Caki2 (cell line): ENCODE measurements at regions not wholly inside any gene's neighbourhood (a gene's known extent, or its start where the extent isn't known, plus 50 kb on each side); places are given as distances from the start of the nearest gene placed in this dataset.

Experiments
- DNase-seq: peaks from one replicate; pipeline ENCODE4 v3.0.0-alpha.2; 2015; ENCODE audit warnings: low read depth
- in situ Hi-C: cut with HindIII; loops from 2 replicates; pipeline ENCODE4 v1.10.0; 2016; ENCODE audit warnings: low sequenced_read_pairs, low pct_unique_long_range_greater_than_20kb, mixed read lengths

GRCh38 chr10:52615756-52616394 lies 156.7 kb downstream of the MBL2 start:
- in situ Hi-C loops, result no loop called here
- DNase-seq, result no peak

GRCh38 chr10:52616395-52616764 lies 156.2 kb downstream of the MBL2 start:
- in situ Hi-C loops, result no loop called here
- no peak for DNase-seq

GRCh38 chr10:52617346-52617745 lies 155.2 kb downstream of the MBL2 start:
- in situ Hi-C loops, result no loop called here
- DNase-seq, result no peak

GRCh38 chr10:52619052-52619451 lies 153.5 kb downstream of the MBL2 start:
- DNase-seq, result no peak
- in situ Hi-C loops, result no loop called here

- in situ Hi-C loops, result no loop called here
- no peak for DNase-seq
Measured at GRCh38 chr10:52621635-52622079, 150.9 kb downstream of the MBL2 start.

- in situ Hi-C loops, result no loop called here
- no peak for DNase-seq
Measured at GRCh38 chr10:52623761-52624160, 148.8 kb downstream of the MBL2 start.

- in situ Hi-C loops, result no loop called here
- no peak for DNase-seq
Measured at GRCh38 chr10:52627279-52627678, 145.3 kb downstream of the MBL2 start.

- DNase-seq, result no peak
- in situ Hi-C loops, result no loop called here
Measured at GRCh38 chr10:52631146-52631545, 141.4 kb downstream of the MBL2 start.

GRCh38 chr10:52631648-52632047 lies 140.9 kb downstream of the MBL2 start:
- no peak for DNase-seq
- in situ Hi-C loops, result no loop called here

- DNase-seq, result no peak
Measured at GRCh38 chr10:52632591-52632990, 140.0 kb downstream of the MBL2 start.

GRCh38 chr10:52633266-52633665 lies 139.3 kb downstream of the MBL2 start:
- in situ Hi-C loops, result no loop called here

More at GRCh38 chr10:52632591-52632990, 140.0 kb downstream of the MBL2 start:
- in situ Hi-C loops, result no loop called here

GRCh38 chr10:52635651-52636050 lies 136.9 kb downstream of the MBL2 start:
- no peak for DNase-seq
- in situ Hi-C loops, result no loop called here

More at GRCh38 chr10:52633266-52633665, 139.3 kb downstream of the MBL2 start:
- no peak for DNase-seq

- in situ Hi-C loops, result no loop called here
Measured at GRCh38 chr10:52636874-52637273, 135.7 kb downstream of the MBL2 start.

GRCh38 chr10:52637592-52637991 lies 135.0 kb downstream of the MBL2 start:
- DNase-seq, result no peak
- in situ Hi-C loops, result no loop called here

More at GRCh38 chr10:52636874-52637273, 135.7 kb downstream of the MBL2 start:
- DNase-seq, result no peak

- DNase-seq, result no peak
- in situ Hi-C loops, result no loop called here
Measured at GRCh38 chr10:52639652-52640051, 132.9 kb downstream of the MBL2 start.

- no peak for DNase-seq
- in situ Hi-C loops, result no loop called here
Measured at GRCh38 chr10:52642208-52642607, 130.4 kb downstream of the MBL2 start.

- peak; percentile 21 for DNase-seq
- in situ Hi-C loops, result no loop called here
Measured at GRCh38 chr10:52644373-52645186, 128.0 kb downstream of the MBL2 start.

GRCh38 chr10:52645187-52645758 lies 127.3 kb downstream of the MBL2 start:
- in situ Hi-C loops, result no loop called here
- no peak for DNase-seq

GRCh38 chr10:52649511-52649910 lies 123.1 kb downstream of the MBL2 start:
- no peak for DNase-seq
- in situ Hi-C loops, result no loop called here
